HepG2 (cell line): ENCODE measurements at regions not wholly inside any gene's neighbourhood (a gene's known extent, or its start where the extent isn't known, plus 50 kb on each side); places are given as distances from the start of the nearest gene placed in this dataset.

Experiments used
- ATAC-seq: fragments of 200-7000 bp; cut with Tn5 transposase; 3 replicates; pipeline ENCODE4 v1.9.1; 2020; ENCODE audit warnings: mild to moderate bottlenecking, moderate library complexity
- BruUV-seq: library from RNA; stranded (reverse); fragments of 400-500 nt; replicated peaks from 2 replicates; lab custom pipeline; 2021; lab: Mats Ljungman, UMichigan
- CTCF ChIA-PET: fragments of 300-600 bp; formaldehyde crosslinking; extraction: SDS; loops from one replicate; lab custom pipeline; 2021; ENCODE audit warnings: low total read pairs, inconsistent platforms, low intra/inter-chr PET ratio; lab: Yijun Ruan, JAX
- POLR2A ChIA-PET: fragments of 350-600 bp; sonication (Branson Sonifier 250); formaldehyde crosslinking; loops from one replicate; lab custom pipeline; 2020; ENCODE audit warnings: antibody characterized with exemption, inconsistent platforms; lab: Yijun Ruan, JAX
- DNase-seq: peaks from one replicate; pipeline ENCODE4 v3.0.0-alpha.2; 2015; ENCODE audit warnings: low spot score
- FAIRE-seq: peaks from 3 replicates; lab custom pipeline; 2011; peaks lifted over from hg19 to GRCh38; lab: Jason Lieb, UNC
- H2AFZ ChIP-seq: one replicate; pipeline ENCODE4 v1.6.1; 2011; ENCODE audit warnings: low read length, inconsistent platforms
- H3K27ac ChIP-seq: fragments of 300-600 bp; 3 replicates; pipeline ENCODE4 v1.8.0; 2011; ENCODE audit warnings: mixed run types, mild to moderate bottlenecking, mixed read lengths, low read length, inconsistent platforms; ENCODE audit not compliant: insufficient read depth; ENCODE audit errors: extremely low read length
- H3K27me3 ChIP-seq, 2 experiments: fragments of 200-600 bp in 1 of 2; 2 replicates in 1 of 2; 3 replicates in 1 of 2; pipeline versions ENCODE4 v1.6.0 to v1.8.0; 2011; ENCODE audit warnings: low read length in 2 of 2, mild to moderate bottlenecking in 2 of 2, moderate library complexity in 2 of 2, inconsistent platforms in 1 of 2; ENCODE audit not compliant: insufficient read depth in 2 of 2, control insufficient read depth in 1 of 2
- H3K36me3 ChIP-seq, 2 experiments: fragments of 200-600 bp in 1 of 2; replicated peaks in 1 of 2; 2 replicates in 1 of 2; 3 replicates in 1 of 2; pipeline versions ENCODE4 v1.5.1 to v1.8.0; 2011; ENCODE audit warnings: low read length in 2 of 2, inconsistent platforms in 1 of 2; ENCODE audit not compliant: insufficient read depth in 2 of 2, control insufficient read depth in 1 of 2
- H3K4me1 ChIP-seq: 2 replicates; pipeline ENCODE4 v1.5.1; 2012; ENCODE audit warnings: low read length, inconsistent platforms; ENCODE audit not compliant: insufficient read depth
- H3K4me2 ChIP-seq: 2 replicates; pipeline ENCODE4 v1.6.0; 2011; ENCODE audit warnings: low read depth, low read length, inconsistent platforms
- H3K4me3 ChIP-seq, 3 experiments: fragments of 200-600 bp in 1 of 3; sonication (generic), shearing (Covaris generic) in 1 of 3; replicated peaks in 1 of 3; 2 replicates each; pipeline ENCODE4 v1.5.1; 2011 to 2016; ENCODE audit warnings: low read length in 3 of 3, inconsistent platforms in 2 of 3, low read depth in 2 of 3, mild to moderate bottlenecking in 2 of 3, control low read depth in 1 of 3, mixed read lengths in 1 of 3; ENCODE audit not compliant: insufficient read depth in 1 of 3
- H3K79me2 ChIP-seq: one replicate; pipeline ENCODE4 v1.6.1; 2011; ENCODE audit warnings: low read length, inconsistent platforms; ENCODE audit not compliant: insufficient read depth
- H3K9ac ChIP-seq: 2 replicates; pipeline ENCODE4 v1.6.0; 2011; ENCODE audit warnings: mild to moderate bottlenecking, low read depth, low read length, inconsistent platforms; ENCODE audit not compliant: insufficient read depth
- H3K9me3 ChIP-seq: 2 replicates; pipeline ENCODE4 v1.5.1; 2012; ENCODE audit warnings: mild to moderate bottlenecking, low read length
- H4K20me1 ChIP-seq: 2 replicates; pipeline ENCODE4 v1.6.0; 2011; ENCODE audit warnings: inconsistent platforms, mild to moderate bottlenecking, low read length, moderate library complexity; ENCODE audit not compliant: insufficient read depth
- CHCHD3 ChIP-seq: sonication (generic); formaldehyde crosslinking; IDR thresholded peaks from 2 replicates; pipeline ENCODE4 v1.8.0; 2022; ENCODE audit warnings: mild to moderate bottlenecking, missing genetic modification reagents, moderate library complexity
- HMG20A ChIP-seq: IDR thresholded peaks from 2 replicates; pipeline ENCODE4 v1.6.1; 2016; ENCODE audit warnings: borderline replicate concordance
- KIAA2018 ChIP-seq: sonication (generic); formaldehyde crosslinking; IDR thresholded peaks from 2 replicates; pipeline ENCODE4 v1.5.0; 2020; ENCODE audit warnings: mild to moderate bottlenecking, missing genetic modification reagents, borderline replicate concordance
- SATB2 ChIP-seq: sonication (generic); formaldehyde crosslinking; IDR thresholded peaks from 2 replicates; pipeline ENCODE4 v1.5.0; 2020; ENCODE audit warnings: missing genetic modification reagents
- SNAI1 ChIP-seq: sonication (generic); formaldehyde crosslinking; IDR thresholded peaks from 2 replicates; pipeline ENCODE4 v1.5.0; 2020; ENCODE audit warnings: mild to moderate bottlenecking, missing genetic modification reagents, borderline replicate concordance
- ZBED4 ChIP-seq: sonication (generic); formaldehyde crosslinking; IDR thresholded peaks from 2 replicates; pipeline ENCODE4 v1.4.0; 2020; ENCODE audit warnings: missing genetic modification reagents, borderline replicate concordance
- ZFX ChIP-seq: sonication (generic); formaldehyde crosslinking; IDR thresholded peaks from 2 replicates; pipeline ENCODE4 v1.4.0; 2020; ENCODE audit warnings: mild to moderate bottlenecking, low read depth, missing genetic modification reagents, moderate library complexity
- WGBS: methylation state at CpG from one replicate; pipeline ENCODE4 v1.1.6; 2017; ENCODE audit warnings: low lambda C conversion rate; 5-methylcytosine and 5-hydroxymethylcytosine counted together
- in situ Hi-C: cut with HindIII; loops from 2 replicates; pipeline ENCODE4 v1.10.0; 2017; ENCODE audit warnings: low pct_unique_long_range_greater_than_20kb; ENCODE audit not compliant: extremely low pct_ligation_motif_present
- intact Hi-C: fragments of 100-400 bp; cut with micrococcal nuclease; formaldehyde crosslinking; loops from one replicate; pipeline ENCODE4 v1.10.0; 2022; ENCODE audit not compliant: unreplicated experiment

GRCh38 chr2:172674034-172674967 is 61.3 kb upstream of the RAPGEF4 start (continued):
- peak; percentile 41; the same call in 1 of the 2 replicates for TF ChIP-seq ZBED4
- no peak for TF ChIP-seq SNAI1

- TF ChIP-seq HMG20A (CRISPR knock-in tag) = no peak
- no peak for TF ChIP-seq SATB2
- no peak for TF ChIP-seq CHCHD3
- TF ChIP-seq KIAA2018 (CRISPR knock-in tag) = no peak
- 0 out of 2 replicates have a peak, but pooled peaks have one; percentile 1 for TF ChIP-seq ZFX
- Histone ChIP-seq H3K27ac (no peak overlapping the region), H4K20me1 (no peaks in the 10 kb centered on the region), H3K27me3 (no peaks in the 10 kb centered on the region), H3K4me1 (peaks cover 10% of the 10 kb centered on the region), H2AFZ (no peak overlapping the region), H3K79me2 (no peaks in the 10 kb centered on the region), H3K4me3 (no peak overlapping the region), H3K9me3 (no peaks in the 10 kb centered on the region), H3K36me3 (no peaks in the 10 kb centered on the region), H3K4me2 (0 out of 2 replicates have a peak overlapping the region, but pooled peaks have one; percentile 1), H3K9ac (no peak overlapping the region)
- FAIRE-seq = peak; percentile 8
- POLR2A ChIA-PET = no interaction called here
- in situ Hi-C loops (no loop called here), intact Hi-C loops (loop anchor here (2.0 kb wide), 1 partner anchor 82 kb away; no protein-coding TSS in a partner anchor)
- no peak for DNase-seq
- no TSS peak for BruUV-seq
- 47% methylated on average over 3 of the region's 3 CpGs for WGBS
- ATAC-seq = peak; percentile 54
- CTCF ChIA-PET = interaction anchor here (1.2 to 2.0 kb wide), 2 partner anchors 81 to 503 kb away, joined by 3 to 9 read pairs; no protein-coding TSS in a partner anchor
Observed at GRCh38 chr2:172674968-172675303, 60.7 kb upstream of the RAPGEF4 start.
